Type B pancreatic cell (in vitro differentiated cells): ENCODE measurements at regions not wholly inside any gene's neighbourhood (a gene's known extent, or its start where the extent isn't known, plus 50 kb on each side); places are given as distances from the start of the nearest gene placed in this dataset.

Experiments used
- DNase-seq: peaks from one replicate; pipeline ENCODE4 v3.0.0; 2021; ENCODE audit warnings: mixed read lengths; ENCODE audit not compliant: unreplicated experiment; ENCODE audit errors: extremely low spot score
- H3K27ac Mint-ChIP-seq: 2 replicates; pipeline ENCODE4 v1.8.0; 2021; ENCODE audit warnings: mild to moderate bottlenecking, mixed read lengths
- H3K27me3 Mint-ChIP-seq: 2 replicates; pipeline ENCODE4 v1.8.0; 2021; ENCODE audit warnings: mixed read lengths
- H3K36me3 Mint-ChIP-seq: 2 replicates; pipeline ENCODE4 v1.8.0; 2021; ENCODE audit warnings: mixed read lengths
- H3K4me1 Mint-ChIP-seq: one replicate; pipeline ENCODE4 v1.8.0; 2021; ENCODE audit warnings: mixed read lengths; ENCODE audit not compliant: unreplicated experiment
- H3K4me3 Mint-ChIP-seq: 2 replicates; pipeline ENCODE4 v1.8.0; 2021; ENCODE audit warnings: mild to moderate bottlenecking, mixed read lengths
- H3K9me3 Mint-ChIP-seq: 2 replicates; pipeline ENCODE4 v1.8.0; 2021; ENCODE audit warnings: mixed read lengths
- CTCF ChIP-seq: fragments of 200-600 bp; sonication (generic); conservative IDR thresholded peaks from 2 replicates; pipeline ENCODE4 v1.5.0; 2021; ENCODE audit warnings: antibody characterized with exemption, mild to moderate bottlenecking

DNA sequence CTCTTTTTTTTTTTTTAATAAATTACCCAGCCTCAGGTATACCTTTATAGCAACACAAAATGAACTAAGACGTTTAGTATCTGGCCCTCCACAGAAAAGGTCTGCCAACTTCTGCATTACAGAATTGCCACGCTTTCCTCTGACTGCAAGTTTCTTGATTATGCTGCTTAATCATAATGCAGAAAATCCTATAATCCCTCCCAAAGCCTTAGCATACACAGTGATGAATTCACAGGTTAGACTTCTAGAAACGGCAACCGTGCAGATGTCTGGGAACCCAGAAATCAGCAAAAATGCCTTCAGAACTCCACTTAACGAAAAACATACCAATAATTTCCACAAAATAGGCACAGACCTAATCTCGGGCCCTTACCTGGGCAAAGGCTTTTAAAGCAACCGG, 144.7 kb upstream of the FRMD4B start:
- Mint-ChIP-seq H3K4me1 (peaks cover 26% of the 10 kb centered on the region), H3K27ac (no peak overlapping the region), H3K36me3 (peaks cover 3% of the 10 kb centered on the region), H3K27me3 (peaks cover 10% of the 10 kb centered on the region), H3K9me3 (no peaks in the 10 kb centered on the region), H3K4me3 (no peak overlapping the region)
- DNase-seq: no peak
- no peak for TF ChIP-seq CTCF

- peaks cover 4% of the 10 kb centered on the region for H3K9me3 Mint-ChIP-seq
- H3K4me1 Mint-ChIP-seq: peaks cover 13% of the 10 kb centered on the region
- no peak overlapping the region for H3K27ac Mint-ChIP-seq
- no peak for DNase-seq
- no peak overlapping the region for H3K4me3 Mint-ChIP-seq
- H3K36me3 Mint-ChIP-seq: peaks cover 3% of the 10 kb centered on the region
- peaks cover 3% of the 10 kb centered on the region for H3K27me3 Mint-ChIP-seq
- TF ChIP-seq CTCF: no peak
Observed at GRCh38 chr3:69527498-69527897, 141.6 kb upstream of the FRMD4B start.

DNA sequence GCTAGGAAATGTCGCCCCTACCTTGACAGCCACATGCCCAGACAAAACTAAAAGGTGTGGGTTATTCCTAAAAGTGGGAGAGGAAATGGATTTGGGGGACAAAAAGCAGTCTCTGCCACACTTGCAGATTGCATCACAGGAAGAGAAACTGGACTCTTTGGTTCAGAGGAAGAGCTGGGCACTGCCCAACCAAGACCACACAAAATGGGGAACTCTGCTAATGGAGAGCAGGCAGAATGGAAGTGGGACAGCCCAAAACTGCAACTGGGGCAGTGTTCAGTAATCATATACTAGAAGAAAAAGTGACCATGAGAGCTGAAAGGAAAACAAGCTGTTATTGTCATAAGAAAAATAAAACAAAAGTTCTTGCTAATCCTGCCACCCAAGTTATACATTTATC, 138.9 kb upstream of the FRMD4B start:
- Mint-ChIP-seq H3K9me3 (peaks cover 4% of the 10 kb centered on the region), H3K36me3 (peaks cover 3% of the 10 kb centered on the region), H3K4me3 (no peak overlapping the region), H3K27me3 (peaks cover 3% of the 10 kb centered on the region), H3K4me1 (peaks cover 3% of the 10 kb centered on the region), H3K27ac (no peak overlapping the region)
- TF ChIP-seq CTCF: no peak
- no peak for DNase-seq

DNA sequence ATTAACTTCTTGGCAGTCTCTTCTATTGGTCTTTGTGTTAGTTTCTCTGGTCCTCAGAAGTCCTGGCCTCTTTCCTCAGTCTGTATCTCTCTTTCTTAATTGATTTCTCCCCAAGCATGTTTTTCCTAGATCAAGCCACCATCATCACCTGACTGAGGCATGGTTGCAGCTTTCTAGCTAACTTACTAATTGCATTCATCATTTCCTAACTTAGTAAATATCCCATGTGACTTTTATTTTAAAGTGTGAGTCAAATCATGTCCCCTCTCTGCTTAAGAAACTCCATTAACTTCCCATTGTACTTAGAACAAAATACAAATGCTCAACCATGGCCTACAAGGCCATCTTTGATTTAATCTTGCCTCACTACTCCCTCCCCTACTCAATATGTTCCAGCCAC, 135.4 kb upstream of the FRMD4B start:
- H3K27ac Mint-ChIP-seq: no peak overlapping the region
- no peak overlapping the region for H3K4me3 Mint-ChIP-seq
- no peaks in the 10 kb centered on the region for H3K27me3 Mint-ChIP-seq
- H3K4me1 Mint-ChIP-seq: peaks cover 8% of the 10 kb centered on the region
- peaks cover 4% of the 10 kb centered on the region for H3K9me3 Mint-ChIP-seq
- no peaks in the 10 kb centered on the region for H3K36me3 Mint-ChIP-seq
- TF ChIP-seq CTCF: no peak
- DNase-seq: no peak

DNA sequence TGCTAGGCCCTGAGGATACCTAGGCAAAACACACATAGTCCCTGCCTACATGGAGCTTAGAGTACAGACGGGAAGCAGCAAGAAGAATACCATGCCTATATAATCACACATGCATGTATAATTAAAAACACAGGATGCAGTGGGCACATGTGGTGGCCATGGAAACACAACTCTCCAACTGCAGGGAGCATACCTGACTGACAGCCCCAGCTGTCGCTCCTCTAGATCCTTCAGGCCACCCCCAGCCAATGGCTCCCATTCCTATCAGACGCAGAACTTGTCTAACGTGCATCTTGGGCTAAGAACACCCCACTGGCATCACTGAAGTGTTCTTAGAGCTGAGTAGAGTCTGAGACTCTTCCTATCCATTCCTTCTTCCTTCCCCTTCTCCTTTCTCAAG, 125.5 kb upstream of the FRMD4B start:
- no peaks in the 10 kb centered on the region for H3K4me1 Mint-ChIP-seq
- no peak overlapping the region for H3K27ac Mint-ChIP-seq
- H3K36me3 Mint-ChIP-seq: no peaks in the 10 kb centered on the region
- no peaks in the 10 kb centered on the region for H3K27me3 Mint-ChIP-seq
- DNase-seq: no peak
- peaks cover 4% of the 10 kb centered on the region for H3K9me3 Mint-ChIP-seq
- H3K4me3 Mint-ChIP-seq: no peak overlapping the region
- no peak for TF ChIP-seq CTCF

DNA sequence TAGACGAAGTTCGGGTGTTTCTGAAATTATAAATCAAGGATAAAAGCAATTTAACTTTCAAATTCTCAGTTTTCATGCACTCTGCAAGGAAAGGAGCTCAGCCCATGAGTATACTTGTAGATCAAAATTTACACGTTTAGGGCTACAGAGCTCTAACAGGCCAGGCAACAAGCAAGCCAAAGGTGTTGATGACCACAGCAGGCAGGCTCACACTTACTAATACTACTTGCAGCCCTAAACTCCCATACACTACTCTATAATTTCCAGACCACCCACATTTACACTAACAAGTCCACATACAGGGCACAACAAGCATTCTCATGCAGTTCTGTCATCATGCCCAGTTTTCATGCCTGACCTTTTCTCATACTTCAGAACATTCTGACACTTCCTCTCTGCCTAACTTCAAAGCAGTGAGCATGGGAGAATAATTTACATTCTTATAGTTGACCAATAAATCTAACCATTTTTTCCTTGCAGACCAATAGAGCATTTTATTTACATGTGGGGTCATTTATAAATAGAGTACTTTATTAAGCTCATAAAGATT, 124.7 kb upstream of the FRMD4B start:
- no peaks in the 10 kb centered on the region for H3K27me3 Mint-ChIP-seq

More for the DNA sequence above, 124.7 kb upstream of the FRMD4B start:
- no peak for TF ChIP-seq CTCF
- Mint-ChIP-seq H3K36me3 (no peaks in the 10 kb centered on the region), H3K27ac (no peak overlapping the region), H3K4me1 (peaks cover 6% of the 10 kb centered on the region), H3K9me3 (peaks cover 4% of the 10 kb centered on the region), H3K4me3 (no peak overlapping the region)
- DNase-seq: no peak
